ENCODE measurements at regions not wholly inside any gene's neighbourhood (a gene's known extent, or its start where the extent isn't known, plus 50 kb on each side); places are given as distances from the start of the nearest gene placed in this dataset.

GRCh38 chr13:97848886-97849285 is 104.6 kb upstream of the IPO5 start:
- TF ChIP-seq CTCF (IDR thresholded peaks at IDR 0.05): no peak
- no peak for TF ChIP-seq POLR2A (IDR thresholded peaks at IDR 0.05)
- no peak for TF ChIP-seq EP300 (IDR thresholded peaks at IDR 0.05)
